ENCODE measurements at regions not wholly inside any gene's neighbourhood (a gene's known extent, or its start where the extent isn't known, plus 50 kb on each side); places are given as distances from the start of the nearest gene placed in this dataset.

- TF ChIP-seq, protein P1, sequence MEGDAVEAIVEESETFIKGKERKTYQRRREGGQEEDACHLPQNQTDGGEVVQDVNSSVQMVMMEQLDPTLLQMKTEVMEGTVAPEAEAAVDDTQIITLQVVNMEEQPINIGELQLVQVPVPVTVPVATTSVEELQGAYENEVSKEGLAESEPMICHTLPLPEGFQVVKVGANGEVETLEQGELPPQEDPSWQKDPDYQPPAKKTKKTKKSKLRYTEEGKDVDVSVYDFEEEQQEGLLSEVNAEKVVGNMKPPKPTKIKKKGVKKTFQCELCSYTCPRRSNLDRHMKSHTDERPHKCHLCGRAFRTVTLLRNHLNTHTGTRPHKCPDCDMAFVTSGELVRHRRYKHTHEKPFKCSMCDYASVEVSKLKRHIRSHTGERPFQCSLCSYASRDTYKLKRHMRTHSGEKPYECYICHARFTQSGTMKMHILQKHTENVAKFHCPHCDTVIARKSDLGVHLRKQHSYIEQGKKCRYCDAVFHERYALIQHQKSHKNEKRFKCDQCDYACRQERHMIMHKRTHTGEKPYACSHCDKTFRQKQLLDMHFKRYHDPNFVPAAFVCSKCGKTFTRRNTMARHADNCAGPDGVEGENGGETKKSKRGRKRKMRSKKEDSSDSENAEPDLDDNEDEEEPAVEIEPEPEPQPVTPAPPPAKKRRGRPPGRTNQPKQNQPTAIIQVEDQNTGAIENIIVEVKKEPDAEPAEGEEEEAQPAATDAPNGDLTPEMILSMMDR (conservative IDR thresholded peaks at IDR 0.05; ENCODE audit: low read depth): no peak
- DNase-seq (ENCODE audit: low spot score): no peak
- ChIA-PET POLR2A (ENCODE audit: low non-redundant PET) (no interaction called here), CTCF (no interaction called here)
- H3K27ac ChIP-seq: no peak overlapping the region
Observed at GRCh38 chr11:115691030-115691429, 186.8 kb upstream of the CADM1 start.

GRCh38 chr11:115687934-115688333 lies 183.7 kb upstream of the CADM1 start:
- no peak for DNase-seq (ENCODE audit: low spot score)
- TF ChIP-seq, protein P1 (conservative IDR thresholded peaks at IDR 0.05; ENCODE audit: low read depth): no peak
- POLR2A ChIA-PET (ENCODE audit: low non-redundant PET): no interaction called here
- CTCF ChIA-PET: no interaction called here
- no peak overlapping the region for H3K27ac ChIP-seq

DNA sequence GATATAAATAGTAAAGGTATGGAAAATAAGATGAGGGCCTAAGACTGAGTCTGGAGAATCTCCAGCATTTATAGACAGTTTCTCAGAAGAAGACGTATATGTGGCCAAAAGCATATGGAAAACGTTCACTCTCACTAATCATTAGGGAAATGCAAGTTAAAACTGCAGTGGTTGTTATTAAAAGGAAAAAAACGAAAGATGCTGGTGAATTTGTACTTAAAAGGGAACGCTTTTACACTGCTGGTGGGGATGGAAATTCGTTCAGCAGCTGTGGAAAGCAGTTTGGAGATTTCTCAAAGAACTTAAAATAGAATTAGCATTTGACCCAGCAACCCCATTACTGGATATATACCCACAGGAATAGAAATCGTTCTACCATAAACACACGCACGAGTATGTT lies 180.5 kb upstream of the CADM1 start:
- CTCF ChIA-PET: interaction anchor here (0.7 kb wide), 1 partner anchor 1073 kb away, joined by 4 read pairs; no protein-coding TSS in a partner anchor
- no peak for DNase-seq (ENCODE audit: low spot score)
- POLR2A ChIA-PET (ENCODE audit: low non-redundant PET): no interaction called here

GRCh38 chr11:115684135-115684534 lies 179.9 kb upstream of the CADM1 start:
- ChIA-PET CTCF (interaction anchor here (0.7 kb wide), 1 partner anchor 1074 kb away, joined by 4 read pairs; no protein-coding TSS in a partner anchor), POLR2A (ENCODE audit: low non-redundant PET) (no interaction called here)
- TF ChIP-seq, protein P1 (conservative IDR thresholded peaks at IDR 0.05; ENCODE audit: low read depth): no peak
- no peak for DNase-seq (ENCODE audit: low spot score)
- no peak overlapping the region for H3K27ac ChIP-seq

More for the DNA sequence above, 180.5 kb upstream of the CADM1 start:
- TF ChIP-seq, protein P1 (conservative IDR thresholded peaks at IDR 0.05; ENCODE audit: low read depth): no peak
- no peak overlapping the region for H3K27ac ChIP-seq

DNA sequence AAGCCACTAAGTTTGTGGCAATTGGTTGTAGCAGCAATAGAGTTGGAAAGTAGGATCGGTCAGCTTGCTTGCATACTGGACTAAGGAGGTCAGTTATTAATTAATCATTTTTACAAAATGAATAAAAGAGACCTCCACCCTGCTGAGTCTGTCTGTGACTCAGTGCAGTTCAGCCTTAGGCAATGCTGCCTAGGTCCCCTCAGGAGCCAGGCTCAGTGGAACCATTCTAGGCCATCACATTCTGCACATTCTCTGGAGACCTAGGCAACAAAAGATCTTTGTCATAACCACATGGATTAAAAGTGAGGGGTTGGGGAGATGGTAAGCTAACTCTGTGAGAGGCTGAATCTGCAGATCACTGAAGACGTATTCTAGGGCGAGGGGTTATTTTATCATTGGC lies 178.7 kb upstream of the CADM1 start:
- ChIA-PET POLR2A (ENCODE audit: low non-redundant PET) (no interaction called here), CTCF (no interaction called here)
- no peak overlapping the region for H3K27ac ChIP-seq
- TF ChIP-seq, protein P1 (conservative IDR thresholded peaks at IDR 0.05; ENCODE audit: low read depth): no peak
- no peak for DNase-seq (ENCODE audit: low spot score)

GRCh38 chr11:115682101-115682500 lies 177.9 kb upstream of the CADM1 start:
- no peak for DNase-seq (ENCODE audit: low spot score)
- CTCF ChIA-PET: no interaction called here
- no peak overlapping the region for H3K27ac ChIP-seq
- TF ChIP-seq, protein P1 (conservative IDR thresholded peaks at IDR 0.05; ENCODE audit: low read depth): no peak
- POLR2A ChIA-PET (ENCODE audit: low non-redundant PET): no interaction called here

- POLR2A ChIA-PET (ENCODE audit: low non-redundant PET): no interaction called here
- no peak overlapping the region for H3K27ac ChIP-seq
- TF ChIP-seq, protein P1 (conservative IDR thresholded peaks at IDR 0.05; ENCODE audit: low read depth): no peak
- DNase-seq (ENCODE audit: low spot score): no peak
- CTCF ChIA-PET: no interaction called here
Observed at GRCh38 chr11:115679945-115680344, 175.7 kb upstream of the CADM1 start.
